ENCODE measurements at regions not wholly inside any gene's neighbourhood (a gene's known extent, or its start where the extent isn't known, plus 50 kb on each side); places are given as distances from the start of the nearest gene placed in this dataset.

DNA sequence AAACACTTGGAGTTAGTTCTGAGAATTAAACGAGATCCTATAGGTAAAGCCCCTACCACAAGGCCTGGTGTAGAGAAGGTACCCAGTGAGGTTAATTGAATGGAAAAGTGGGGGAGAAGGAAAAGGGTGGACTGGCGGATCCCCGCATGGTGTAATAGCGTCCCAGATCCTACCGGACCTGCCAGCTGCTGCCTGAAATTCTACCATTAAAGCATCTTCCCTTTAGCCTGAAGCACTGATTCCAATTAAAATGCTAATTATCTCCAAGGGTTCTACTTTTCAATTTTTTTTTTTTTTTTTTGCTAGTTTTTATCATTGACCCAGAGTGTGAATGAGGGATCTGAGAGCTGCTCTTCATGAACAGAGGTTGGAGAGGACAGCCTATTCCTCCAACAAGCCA lies 237.9 kb downstream of the TLE3 start:
- Mint-ChIP-seq H3K4me1 (ENCODE audit: low read depth) (peaks cover 7% of the 10 kb centered on the region), H3K4me3 (no peak overlapping the region), H3K27me3 (ENCODE audit: low read depth) (peaks cover 5% of the 10 kb centered on the region), H3K36me3 (ENCODE audit: low read depth) (no peaks in the 10 kb centered on the region), H3K9me3 (no peaks in the 10 kb centered on the region), H3K27ac (no peak overlapping the region)
- no peak for DNase-seq (ENCODE audit: low spot score)

GRCh38 chr15:69860321-69860720 lies 237.4 kb downstream of the TLE3 start:
- no peaks in the 10 kb centered on the region for H3K36me3 Mint-ChIP-seq (ENCODE audit: low read depth)

DNA sequence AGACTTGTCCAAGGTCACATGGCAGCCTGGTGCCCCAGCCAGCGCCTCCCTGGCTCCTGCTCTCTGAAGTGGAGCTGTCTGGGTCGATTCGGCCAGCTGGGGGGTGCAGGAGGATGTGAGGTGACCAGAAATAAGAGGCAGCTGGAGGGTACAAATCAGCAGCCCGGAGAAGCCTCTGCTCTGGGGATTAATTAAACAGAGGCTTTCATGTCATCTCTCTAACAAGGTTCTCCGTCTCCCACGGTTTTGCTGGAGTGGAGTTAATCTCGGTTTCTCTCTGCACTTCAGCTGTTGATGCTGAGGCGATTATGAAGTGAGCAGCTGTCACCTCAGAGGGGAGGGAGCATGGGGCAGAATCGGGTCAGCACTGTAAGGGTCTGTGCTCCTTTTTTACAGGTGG lies 236.8 kb downstream of the TLE3 start:
- no peak overlapping the region for H3K27ac Mint-ChIP-seq
- H3K4me1 Mint-ChIP-seq (ENCODE audit: low read depth) = peaks cover 7% of the 10 kb centered on the region
- no peak overlapping the region for H3K4me3 Mint-ChIP-seq
- H3K36me3 Mint-ChIP-seq (ENCODE audit: low read depth) = no peaks in the 10 kb centered on the region
- H3K9me3 Mint-ChIP-seq = no peaks in the 10 kb centered on the region
- H3K27me3 Mint-ChIP-seq (ENCODE audit: low read depth) = peaks cover 5% of the 10 kb centered on the region
- DNase-seq (ENCODE audit: low spot score) = no peak

More at GRCh38 chr15:69860321-69860720, 237.4 kb downstream of the TLE3 start:
- Mint-ChIP-seq H3K27ac (no peak overlapping the region), H3K4me3 (no peak overlapping the region), H3K4me1 (ENCODE audit: low read depth) (peaks cover 7% of the 10 kb centered on the region), H3K27me3 (ENCODE audit: low read depth) (peaks cover 5% of the 10 kb centered on the region), H3K9me3 (no peaks in the 10 kb centered on the region)
- DNase-seq (ENCODE audit: low spot score) = no peak

- no peaks in the 10 kb centered on the region for H3K36me3 Mint-ChIP-seq (ENCODE audit: low read depth)
- H3K27ac Mint-ChIP-seq = no peak overlapping the region
- no peaks in the 10 kb centered on the region for H3K9me3 Mint-ChIP-seq
- peaks cover 5% of the 10 kb centered on the region for H3K27me3 Mint-ChIP-seq (ENCODE audit: low read depth)
- H3K4me3 Mint-ChIP-seq = no peak overlapping the region
- H3K4me1 Mint-ChIP-seq (ENCODE audit: low read depth) = peaks cover 7% of the 10 kb centered on the region
- DNase-seq (ENCODE audit: low spot score) = no peak
These were observed 236.2 kb downstream of the TLE3 start for GRCh38 chr15:69861331-69862171.

DNA sequence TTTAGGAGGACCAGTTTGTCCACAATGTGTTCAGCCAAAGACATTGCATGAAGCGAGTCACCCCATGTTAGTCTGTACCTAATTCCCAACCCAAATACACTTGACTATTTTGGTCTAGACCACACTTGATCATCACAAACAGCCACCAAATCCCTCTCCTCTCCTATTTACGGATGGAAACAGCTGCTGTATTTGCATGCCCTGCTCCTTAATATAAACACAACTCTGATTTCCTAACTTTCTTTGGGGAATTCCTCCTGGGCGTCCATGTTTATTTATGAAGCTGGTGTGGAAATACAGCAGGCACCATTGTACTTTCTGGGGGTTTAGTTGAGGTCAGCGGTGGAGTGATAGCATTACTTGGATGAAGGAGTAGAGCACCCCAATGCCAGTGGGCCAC lies 235.2 kb downstream of the TLE3 start:
- H3K27me3 Mint-ChIP-seq (ENCODE audit: low read depth) = peaks cover 5% of the 10 kb centered on the region
- no peaks in the 10 kb centered on the region for H3K36me3 Mint-ChIP-seq (ENCODE audit: low read depth)
- H3K4me1 Mint-ChIP-seq (ENCODE audit: low read depth) = peaks cover 7% of the 10 kb centered on the region
- no peak for DNase-seq (ENCODE audit: low spot score)
- no peaks in the 10 kb centered on the region for H3K9me3 Mint-ChIP-seq
- no peak overlapping the region for H3K4me3 Mint-ChIP-seq
- H3K27ac Mint-ChIP-seq = no peak overlapping the region

DNA sequence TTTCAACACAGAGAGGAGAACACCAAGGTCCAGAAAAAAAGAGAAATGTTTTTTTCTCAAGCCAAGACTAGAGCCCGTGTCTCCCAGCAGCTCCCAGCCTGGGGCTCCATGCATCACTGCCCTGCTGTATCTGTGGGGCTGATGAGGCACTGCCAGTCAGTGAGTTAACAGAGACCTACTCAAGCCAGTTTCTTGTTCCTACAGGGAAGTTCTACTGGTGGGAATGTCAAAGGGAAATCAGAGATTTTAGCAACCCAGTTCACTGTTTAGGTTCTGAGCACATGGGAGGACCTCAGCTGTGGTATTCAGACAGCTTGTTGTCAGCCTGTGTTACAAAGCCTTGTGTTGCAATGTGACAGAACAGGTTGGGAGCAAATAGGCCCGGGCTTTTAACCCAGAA lies 234.3 kb downstream of the TLE3 start:
- DNase-seq (ENCODE audit: low spot score) = no peak
- Mint-ChIP-seq H3K27ac (no peak overlapping the region), H3K4me3 (no peak overlapping the region), H3K9me3 (no peaks in the 10 kb centered on the region), H3K4me1 (ENCODE audit: low read depth) (peaks cover 2% of the 10 kb centered on the region), H3K36me3 (ENCODE audit: low read depth) (no peaks in the 10 kb centered on the region), H3K27me3 (ENCODE audit: low read depth) (peaks cover 5% of the 10 kb centered on the region)

DNA sequence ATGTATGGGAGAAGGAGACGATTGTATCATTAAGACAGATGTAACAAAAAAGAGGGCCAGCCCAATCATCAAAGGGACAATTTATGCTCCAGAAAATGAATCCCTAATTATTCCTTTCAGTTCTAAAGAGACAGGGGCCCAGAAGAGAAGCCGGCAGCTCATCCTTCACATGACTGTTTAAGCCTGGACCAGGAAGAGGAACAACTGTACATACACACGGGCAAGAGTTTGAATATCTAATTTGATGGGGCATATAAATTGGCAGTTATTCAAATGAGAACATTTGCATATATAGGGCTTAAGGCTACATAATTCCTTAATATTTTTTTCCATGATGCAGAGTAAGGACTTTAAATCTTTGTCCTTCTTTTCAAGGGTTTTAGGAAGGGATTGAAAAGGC lies 232.3 kb downstream of the TLE3 start:
- Mint-ChIP-seq H3K9me3 (no peaks in the 10 kb centered on the region), H3K27ac (no peak overlapping the region), H3K27me3 (ENCODE audit: low read depth) (peaks cover 11% of the 10 kb centered on the region), H3K36me3 (ENCODE audit: low read depth) (no peaks in the 10 kb centered on the region), H3K4me3 (no peak overlapping the region), H3K4me1 (ENCODE audit: low read depth) (peaks cover 2% of the 10 kb centered on the region)
- DNase-seq (ENCODE audit: low spot score) = no peak

- H3K4me1 Mint-ChIP-seq (ENCODE audit: low read depth) = no peaks in the 10 kb centered on the region
- no peak for DNase-seq (ENCODE audit: low spot score)
- no peak overlapping the region for H3K27ac Mint-ChIP-seq
- H3K36me3 Mint-ChIP-seq (ENCODE audit: low read depth) = no peaks in the 10 kb centered on the region
- H3K9me3 Mint-ChIP-seq = peaks cover 9% of the 10 kb centered on the region
- H3K27me3 Mint-ChIP-seq (ENCODE audit: low read depth) = peaks cover 6% of the 10 kb centered on the region
- no peak overlapping the region for H3K4me3 Mint-ChIP-seq
These were observed 229.0 kb downstream of the TLE3 start for GRCh38 chr15:69868756-69869155.

GRCh38 chr15:69869291-69869690 lies 228.4 kb downstream of the TLE3 start:
- Mint-ChIP-seq H3K27ac (no peak overlapping the region), H3K36me3 (ENCODE audit: low read depth) (no peaks in the 10 kb centered on the region), H3K27me3 (ENCODE audit: low read depth) (peaks cover 6% of the 10 kb centered on the region), H3K4me1 (ENCODE audit: low read depth) (no peaks in the 10 kb centered on the region), H3K4me3 (no peak overlapping the region), H3K9me3 (peaks cover 14% of the 10 kb centered on the region)
- DNase-seq (ENCODE audit: low spot score) = no peak

DNA sequence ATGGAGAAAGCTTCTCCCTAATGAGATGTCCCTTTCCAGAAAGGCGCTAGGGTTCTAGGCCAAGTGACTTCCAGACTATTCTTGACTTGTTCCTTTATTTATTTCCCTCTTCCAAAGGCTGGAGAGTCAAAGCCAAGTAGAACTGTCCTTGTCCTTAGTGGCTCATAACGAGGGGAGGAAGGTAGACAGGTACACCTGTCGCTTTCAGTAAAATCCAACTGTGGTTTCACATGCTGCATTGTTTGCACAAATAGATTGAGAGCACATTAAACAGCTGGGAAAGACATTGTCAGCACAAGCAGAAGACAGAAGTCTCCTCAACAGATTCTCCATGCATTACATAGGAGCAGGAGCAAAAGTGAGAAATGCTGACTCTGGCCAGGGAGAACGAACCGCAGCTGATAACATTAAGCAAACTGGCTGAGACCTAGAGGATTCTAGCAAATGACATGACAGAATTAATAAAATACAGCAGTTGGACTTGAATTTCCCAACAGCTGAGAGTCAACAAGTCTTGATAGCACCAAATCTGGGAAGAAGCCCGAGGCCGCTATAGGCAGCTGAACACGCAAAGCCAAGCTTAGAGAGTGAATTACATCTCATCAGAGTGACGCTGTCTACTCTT lies 227.7 kb downstream of the TLE3 start:
- H3K9me3 Mint-ChIP-seq = peaks cover 15% of the 10 kb centered on the region
- peaks cover 6% of the 10 kb centered on the region for H3K27me3 Mint-ChIP-seq (ENCODE audit: low read depth)
- H3K27ac Mint-ChIP-seq = no peak overlapping the region
- no peak overlapping the region for H3K4me3 Mint-ChIP-seq
- no peaks in the 10 kb centered on the region for H3K36me3 Mint-ChIP-seq (ENCODE audit: low read depth)
- no peaks in the 10 kb centered on the region for H3K4me1 Mint-ChIP-seq (ENCODE audit: low read depth)
- no peak for DNase-seq (ENCODE audit: low spot score)

DNA sequence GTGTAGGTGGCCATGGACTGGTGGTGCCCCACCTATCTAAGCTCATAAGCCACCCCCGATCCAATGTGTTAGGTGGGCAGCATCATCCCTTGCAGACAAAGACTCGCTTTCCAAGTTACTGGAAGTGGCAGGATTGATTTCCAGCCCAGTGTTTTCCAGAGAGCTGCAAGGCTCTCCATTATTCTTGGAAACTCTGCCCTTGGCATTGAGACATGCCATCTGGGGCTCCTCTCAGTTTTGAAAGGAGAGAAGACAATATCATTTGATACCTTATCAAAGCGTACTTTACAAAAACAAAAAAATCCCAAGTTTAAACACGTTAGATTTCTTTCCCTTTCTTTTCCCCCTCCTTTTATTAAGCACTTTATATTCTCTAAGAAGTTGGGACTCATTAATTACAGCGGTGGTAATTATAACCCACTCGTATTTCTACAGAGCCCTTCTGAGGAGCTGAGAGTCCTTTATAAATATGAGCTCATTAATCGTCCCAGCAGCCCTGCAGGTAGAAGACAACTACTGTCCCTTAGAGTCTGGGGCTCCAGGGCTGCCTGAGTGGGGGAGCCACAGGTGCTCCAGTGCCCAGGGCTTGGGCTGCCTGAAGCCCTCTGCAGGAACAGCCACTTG lies 226.1 kb downstream of the TLE3 start:
- Mint-ChIP-seq H3K27ac (no peak overlapping the region), H3K4me3 (no peak overlapping the region), H3K36me3 (ENCODE audit: low read depth) (no peaks in the 10 kb centered on the region), H3K9me3 (peaks cover 15% of the 10 kb centered on the region), H3K4me1 (ENCODE audit: low read depth) (no peaks in the 10 kb centered on the region), H3K27me3 (ENCODE audit: low read depth) (peaks cover 6% of the 10 kb centered on the region)
- DNase-seq (ENCODE audit: low spot score) = no peak

GRCh38 chr15:69873807-69874206 lies 223.9 kb downstream of the TLE3 start:
- Mint-ChIP-seq H3K9me3 (peaks cover 15% of the 10 kb centered on the region), H3K36me3 (ENCODE audit: low read depth) (no peaks in the 10 kb centered on the region), H3K27ac (no peak overlapping the region), H3K4me3 (no peak overlapping the region), H3K4me1 (ENCODE audit: low read depth) (no peaks in the 10 kb centered on the region), H3K27me3 (ENCODE audit: low read depth) (peaks cover 6% of the 10 kb centered on the region)
- DNase-seq (ENCODE audit: low spot score) = no peak

GRCh38 chr15:69874321-69874720 lies 223.4 kb downstream of the TLE3 start:
- H3K27me3 Mint-ChIP-seq (ENCODE audit: low read depth) = peaks cover 4% of the 10 kb centered on the region
- no peaks in the 10 kb centered on the region for H3K4me1 Mint-ChIP-seq (ENCODE audit: low read depth)

More at GRCh38 chr15:69874321-69874720, 223.4 kb downstream of the TLE3 start:
- Mint-ChIP-seq H3K36me3 (ENCODE audit: low read depth) (no peaks in the 10 kb centered on the region), H3K9me3 (peaks cover 15% of the 10 kb centered on the region), H3K27ac (no peak overlapping the region), H3K4me3 (no peak overlapping the region)
- no peak for DNase-seq (ENCODE audit: low spot score)
